ENCODE measurements at regions not wholly inside any gene's neighbourhood (a gene's known extent, or its start where the extent isn't known, plus 50 kb on each side); places are given as distances from the start of the nearest gene placed in this dataset.

GRCh38 chr2:35788543-35788942 is 567.0 kb upstream of the CRIM1 start:
- no peak for TF ChIP-seq CTCF (IDR thresholded peaks at IDR 0.05; ENCODE audit: low read depth, low read length, missing control alignments)
- in situ Hi-C loops (cut with HindIII; ENCODE audit: low pct_ligation_motif_present, low sequenced_read_pairs): no loop called here

DNA sequence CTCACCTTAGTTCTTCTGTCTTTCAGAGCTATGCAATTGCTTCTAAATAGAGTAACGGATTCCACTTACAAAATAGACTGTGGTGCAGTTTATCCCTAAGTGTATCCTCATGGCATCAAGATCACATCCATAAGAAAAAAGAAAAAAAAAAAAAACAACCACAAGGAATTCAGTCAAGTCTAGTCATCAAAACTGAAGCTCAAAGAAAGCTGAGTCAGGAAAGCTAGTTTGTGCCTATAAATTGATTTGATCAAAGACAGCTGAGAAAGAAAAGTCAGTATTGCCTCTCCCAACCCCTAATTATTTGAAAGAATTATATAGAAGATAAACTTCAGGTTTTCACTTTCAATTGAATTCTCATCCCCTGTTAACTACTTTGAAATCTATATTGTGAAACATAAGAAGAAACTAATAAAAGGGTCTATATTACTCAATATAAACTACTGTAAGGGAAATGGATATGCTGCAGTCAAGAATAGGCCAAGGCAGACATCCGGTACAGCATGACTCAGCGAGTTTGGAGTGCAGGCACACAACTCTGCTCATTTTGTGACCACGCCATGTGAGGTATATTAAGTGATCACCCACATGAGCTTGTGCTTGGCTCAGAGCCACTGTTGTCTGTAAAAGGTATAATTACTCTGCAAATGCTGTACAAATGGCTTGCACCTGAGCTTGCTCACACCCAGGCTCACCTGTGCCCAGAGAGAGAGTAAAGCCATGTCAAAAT is 568.1 kb upstream of the CRIM1 start:
- in situ Hi-C loops (cut with HindIII; ENCODE audit: low pct_ligation_motif_present, low sequenced_read_pairs): no loop called here
- no peak for TF ChIP-seq CTCF (IDR thresholded peaks at IDR 0.05; ENCODE audit: low read depth, low read length, missing control alignments)
- no peak overlapping the region for H3K4me3 ChIP-seq (ENCODE audit: low read depth, low read length)
- H3K36me3 ChIP-seq (replicated peaks): no peaks in the 10 kb centered on the region
- DNase-seq: no peak
- no peaks in the 10 kb centered on the region for H3K27me3 ChIP-seq (replicated peaks)
- no peak overlapping the region for H3K27ac ChIP-seq

More at GRCh38 chr2:35788543-35788942, 567.0 kb upstream of the CRIM1 start:
- H3K27ac ChIP-seq: no peak overlapping the region
- no peak overlapping the region for H3K4me3 ChIP-seq (ENCODE audit: low read depth, low read length)
- H3K27me3 ChIP-seq (replicated peaks): no peaks in the 10 kb centered on the region
- H3K36me3 ChIP-seq (replicated peaks): no peaks in the 10 kb centered on the region
- no peak for DNase-seq

GRCh38 chr2:35785564-35785963 is 570.0 kb upstream of the CRIM1 start:
- Histone ChIP-seq H3K36me3 (replicated peaks) (no peaks in the 10 kb centered on the region), H3K27me3 (replicated peaks) (no peaks in the 10 kb centered on the region), H3K4me3 (ENCODE audit: low read depth, low read length) (no peak overlapping the region), H3K27ac (no peak overlapping the region)
- DNase-seq: no peak
- no peak for TF ChIP-seq CTCF (IDR thresholded peaks at IDR 0.05; ENCODE audit: low read depth, low read length, missing control alignments)
- in situ Hi-C loops (cut with HindIII; ENCODE audit: low pct_ligation_motif_present, low sequenced_read_pairs): no loop called here

GRCh38 chr2:35784777-35785176 is 570.8 kb upstream of the CRIM1 start:
- H3K36me3 ChIP-seq (replicated peaks): no peaks in the 10 kb centered on the region
- TF ChIP-seq CTCF (IDR thresholded peaks at IDR 0.05; ENCODE audit: low read depth, low read length, missing control alignments): no peak
- H3K27ac ChIP-seq: no peak overlapping the region
- H3K27me3 ChIP-seq (replicated peaks): no peaks in the 10 kb centered on the region
- no peak for DNase-seq
- in situ Hi-C loops (cut with HindIII; ENCODE audit: low pct_ligation_motif_present, low sequenced_read_pairs): no loop called here
- H3K4me3 ChIP-seq (ENCODE audit: low read depth, low read length): no peak overlapping the region

GRCh38 chr2:35783723-35784122 is 571.9 kb upstream of the CRIM1 start:
- no peak for TF ChIP-seq CTCF (IDR thresholded peaks at IDR 0.05; ENCODE audit: low read depth, low read length, missing control alignments)
- in situ Hi-C loops (cut with HindIII; ENCODE audit: low pct_ligation_motif_present, low sequenced_read_pairs): no loop called here
- peak; percentile 1 for DNase-seq

DNA sequence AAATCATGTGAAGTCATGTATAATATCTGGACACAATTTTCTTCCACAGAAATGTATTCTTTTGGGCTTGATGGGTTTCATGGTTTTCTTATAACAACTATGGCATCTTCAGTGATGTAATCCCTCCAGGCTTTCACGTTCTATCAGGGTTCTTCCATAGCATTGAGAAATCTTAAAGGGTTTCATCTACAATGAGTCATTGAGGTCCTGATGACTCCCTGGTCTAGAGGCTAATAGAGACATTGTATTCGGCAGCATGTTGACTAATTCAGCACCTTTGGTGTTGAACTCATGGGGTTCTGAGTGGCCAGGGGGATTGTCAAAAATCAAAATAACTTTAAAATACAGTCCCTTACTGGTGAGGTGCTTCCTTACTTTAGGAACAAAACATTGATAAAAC is 614.0 kb upstream of the CRIM1 start:
- Histone ChIP-seq H3K27me3 (replicated peaks) (no peaks in the 10 kb centered on the region), H3K4me3 (ENCODE audit: low read depth, low read length) (no peak overlapping the region), H3K36me3 (replicated peaks) (no peaks in the 10 kb centered on the region), H3K27ac (no peak overlapping the region)
- in situ Hi-C loops (cut with HindIII; ENCODE audit: low pct_ligation_motif_present, low sequenced_read_pairs): no loop called here
- TF ChIP-seq CTCF (IDR thresholded peaks at IDR 0.05; ENCODE audit: low read depth, low read length, missing control alignments): no peak
- DNase-seq: no peak

More at GRCh38 chr2:35783723-35784122, 571.9 kb upstream of the CRIM1 start:
- H3K27me3 ChIP-seq (replicated peaks): no peaks in the 10 kb centered on the region
- H3K4me3 ChIP-seq (ENCODE audit: low read depth, low read length): no peak overlapping the region
- no peaks in the 10 kb centered on the region for H3K36me3 ChIP-seq (replicated peaks)
- H3K27ac ChIP-seq: no peak overlapping the region

All from brain microvascular endothelial cell (primary cell).